Large intestine (tissue), 3 donors: ENCODE measurements at regions not wholly inside any gene's neighbourhood (a gene's known extent, or its start where the extent isn't known, plus 50 kb on each side); places are given as distances from the start of the nearest gene placed in this dataset.
A peak's percentile ranks its signal among the peaks of the same experiment; 100 is the strongest.

ENCODE experiments used
- DNase-seq, 2 donors: peaks; one replicate each; pipeline versions ENCODE4 v3.0.0 to v3.0.0-alpha.2; 2013
- H3K27ac ChIP-seq: one replicate; pipeline ENCODE4 v1.5.1; 2013; ENCODE audit warnings: low read length
- H3K27me3 ChIP-seq: 2 replicates; pipeline ENCODE4 v1.6.1; 2013; ENCODE audit warnings: low read length; ENCODE audit not compliant: control insufficient read depth, insufficient read depth
- H3K36me3 ChIP-seq: 2 replicates; pipeline ENCODE4 v1.6.1; 2013; ENCODE audit warnings: low read length; ENCODE audit not compliant: control insufficient read depth, insufficient read depth
- H3K4me1 ChIP-seq: one replicate; pipeline ENCODE4 v1.6.1; 2013; ENCODE audit warnings: low read length; ENCODE audit not compliant: control insufficient read depth, insufficient read depth
- H3K4me3 ChIP-seq: one replicate; pipeline ENCODE4 v1.5.1; 2013; ENCODE audit warnings: low read length
- H3K9me3 ChIP-seq: one replicate; pipeline ENCODE4 v1.6.1; 2013; ENCODE audit warnings: mild to moderate bottlenecking, low read depth, low read length, moderate library complexity; ENCODE audit not compliant: control insufficient read depth
- WGBS: methylation state at CpG from one replicate; pipeline ENCODE4 v1.1.5; 2013; ENCODE audit warnings: low lambda C conversion rate; ENCODE audit not compliant: insufficient coverage; 5-methylcytosine and 5-hydroxymethylcytosine counted together

DNA sequence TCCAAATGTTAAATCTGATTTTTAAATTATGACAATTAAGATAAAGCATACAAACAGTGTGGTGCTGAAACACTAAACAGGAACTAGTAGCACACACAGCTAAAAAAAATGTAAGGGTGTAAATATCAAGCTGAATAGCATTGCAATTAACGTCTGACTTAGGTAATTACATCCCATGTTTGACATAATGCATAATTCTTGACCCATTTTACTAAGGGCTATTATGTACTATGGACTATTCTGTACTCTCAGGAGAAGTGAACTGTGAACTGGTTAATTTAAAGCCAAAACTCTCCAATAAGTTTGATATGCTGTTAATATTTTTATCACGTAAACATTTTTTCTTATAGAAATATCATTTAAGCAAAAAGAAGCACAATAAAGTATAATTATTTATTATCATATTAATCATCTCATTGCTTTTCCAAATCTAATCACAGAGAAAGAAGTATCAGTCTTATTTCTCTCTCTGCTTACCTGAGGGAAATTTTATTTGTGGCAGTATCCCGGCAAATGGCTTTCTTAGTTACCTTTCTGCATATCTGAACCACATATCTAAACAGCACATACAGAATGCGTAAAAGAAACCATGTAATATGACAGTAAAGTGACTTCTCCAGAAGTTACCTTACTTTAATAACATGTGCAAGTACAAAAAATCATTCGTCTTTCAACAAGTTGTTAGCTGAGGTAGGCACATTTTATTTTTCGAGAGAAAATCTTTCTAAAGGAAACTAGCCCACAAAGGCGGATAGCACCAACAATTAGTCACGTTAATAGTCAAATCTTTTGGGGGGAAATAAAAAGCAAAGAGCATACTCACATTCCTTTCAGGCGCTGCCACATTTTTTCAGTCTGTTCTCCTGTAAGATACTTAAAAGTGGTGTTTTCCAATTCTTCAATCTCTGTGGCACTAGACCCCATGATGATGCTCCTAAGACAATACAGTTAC is 94.9 kb upstream of the PDE1A start:
- DNase-seq = no peak
- Histone ChIP-seq H3K9me3 (no peaks in the 10 kb centered on the region), H3K4me1 (no peaks in the 10 kb centered on the region), H3K27me3 (no peaks in the 10 kb centered on the region), H3K4me3 (no peak overlapping the region), H3K27ac (no peak overlapping the region), H3K36me3 (no peaks in the 10 kb centered on the region)
- 80% methylated on average over 3 of the region's 9 CpGs for WGBS

DNA sequence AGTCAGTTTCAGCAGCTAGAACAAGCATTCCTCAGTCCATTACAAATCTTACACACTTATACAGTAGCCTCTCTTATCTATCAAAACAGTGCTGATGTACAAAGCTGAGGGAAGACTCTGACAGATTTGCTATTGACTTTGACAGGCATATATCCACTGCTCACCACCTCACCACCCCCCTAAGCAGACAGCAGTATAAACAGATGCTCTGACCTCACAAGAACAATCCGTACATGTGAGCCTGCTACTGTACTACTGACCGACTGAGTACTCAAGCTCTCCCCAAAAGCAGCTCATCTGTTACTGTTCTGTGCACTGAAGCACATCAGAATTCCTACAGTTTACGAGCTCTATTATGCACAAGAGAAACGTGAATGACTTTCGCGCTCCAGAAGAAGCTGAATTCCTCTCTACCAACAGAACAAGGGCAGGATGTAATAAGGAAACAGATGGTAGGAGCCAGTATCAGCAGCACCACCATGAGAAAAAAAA is 95.6 kb upstream of the PDE1A start:
- Histone ChIP-seq H3K36me3 (no peaks in the 10 kb centered on the region), H3K4me3 (no peak overlapping the region), H3K4me1 (no peaks in the 10 kb centered on the region), H3K27ac (no peak overlapping the region), H3K27me3 (no peaks in the 10 kb centered on the region), H3K9me3 (no peaks in the 10 kb centered on the region)
- no CpG with 5 or more reads among the region's 6 CpGs for WGBS
- peak in 1 of 2 donors; percentile 8 for DNase-seq

DNA sequence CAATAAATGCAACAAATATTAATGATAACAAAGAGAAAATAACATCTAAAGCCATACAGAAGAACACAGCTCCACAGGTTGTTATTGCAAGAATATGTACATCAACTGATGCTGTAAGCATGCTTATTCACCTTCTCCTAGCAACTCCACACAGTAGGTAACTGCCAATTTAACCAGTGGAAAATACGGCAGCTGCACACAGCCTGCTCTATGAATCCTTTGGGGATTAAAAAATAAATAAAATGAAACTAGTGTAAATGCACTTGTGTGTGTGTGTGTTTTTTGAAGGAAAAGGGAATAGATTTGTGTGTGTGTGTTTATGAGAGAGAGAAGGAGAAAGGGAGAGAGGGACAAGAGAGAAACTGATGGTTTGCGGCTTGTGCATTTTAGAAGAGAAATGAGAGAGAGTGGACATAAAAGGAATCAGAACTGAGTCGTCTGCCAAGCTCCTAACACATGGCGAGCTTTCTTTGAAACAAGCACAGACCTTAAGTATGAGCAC is 96.2 kb upstream of the PDE1A start:
- Histone ChIP-seq H3K9me3 (no peaks in the 10 kb centered on the region), H3K4me1 (no peaks in the 10 kb centered on the region), H3K36me3 (no peaks in the 10 kb centered on the region), H3K27me3 (no peaks in the 10 kb centered on the region), H3K27ac (no peak overlapping the region), H3K4me3 (no peak overlapping the region)
- WGBS = 40% methylated on average over 1 of the region's 4 CpGs
- peak in 1 of 2 donors; percentile 8 for DNase-seq

DNA sequence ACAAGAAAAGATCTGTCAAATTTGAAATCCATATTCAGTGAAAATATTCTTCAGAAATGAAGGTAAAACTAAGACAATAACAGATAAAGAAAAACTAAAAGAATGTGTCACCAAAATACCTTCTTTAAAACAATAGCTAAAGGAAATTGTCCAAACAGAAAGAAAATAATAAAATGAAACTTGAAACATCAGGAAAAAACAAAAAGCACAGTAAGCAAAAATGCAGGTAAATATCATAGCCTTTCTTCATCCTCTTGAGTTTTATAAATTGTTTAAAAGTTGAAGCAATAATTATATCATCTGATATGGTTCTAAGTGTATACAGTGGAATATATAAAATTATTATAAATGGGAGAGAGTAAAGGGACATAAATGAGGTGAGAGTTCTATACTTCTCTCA is 103.8 kb upstream of the PDE1A start:
- H3K4me1 ChIP-seq = no peaks in the 10 kb centered on the region
- no peaks in the 10 kb centered on the region for H3K27me3 ChIP-seq
- DNase-seq = no peak
- no peaks in the 10 kb centered on the region for H3K36me3 ChIP-seq
- no peak overlapping the region for H3K4me3 ChIP-seq
- no peaks in the 10 kb centered on the region for H3K9me3 ChIP-seq
- no peak overlapping the region for H3K27ac ChIP-seq

DNA sequence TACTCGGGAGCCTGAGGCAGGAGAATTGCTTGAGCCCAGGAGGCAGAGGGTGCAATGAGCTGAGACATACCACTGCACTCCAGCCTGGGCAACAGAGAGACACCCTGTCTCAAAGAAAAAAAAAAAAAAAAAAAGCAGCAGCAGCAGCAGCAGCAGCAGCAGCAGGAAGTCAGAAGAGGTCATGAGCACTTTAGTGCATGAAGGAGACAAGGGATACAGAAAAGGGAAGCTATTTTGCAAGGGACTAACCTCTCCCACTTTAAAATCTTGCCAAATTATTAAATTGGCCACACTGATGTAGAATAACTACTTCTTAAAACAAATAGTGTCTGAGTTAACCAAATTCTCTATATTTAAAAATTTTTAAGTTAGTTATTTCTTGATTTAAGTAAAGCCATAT is 113.4 kb upstream of the PDE1A start:
- Histone ChIP-seq H3K4me3 (no peak overlapping the region), H3K36me3 (no peaks in the 10 kb centered on the region), H3K4me1 (no peaks in the 10 kb centered on the region), H3K9me3 (no peaks in the 10 kb centered on the region), H3K27ac (no peak overlapping the region), H3K27me3 (no peaks in the 10 kb centered on the region)
- WGBS = no CpG with 5 or more reads among the region's 1 CpG
- DNase-seq = no peak

DNA sequence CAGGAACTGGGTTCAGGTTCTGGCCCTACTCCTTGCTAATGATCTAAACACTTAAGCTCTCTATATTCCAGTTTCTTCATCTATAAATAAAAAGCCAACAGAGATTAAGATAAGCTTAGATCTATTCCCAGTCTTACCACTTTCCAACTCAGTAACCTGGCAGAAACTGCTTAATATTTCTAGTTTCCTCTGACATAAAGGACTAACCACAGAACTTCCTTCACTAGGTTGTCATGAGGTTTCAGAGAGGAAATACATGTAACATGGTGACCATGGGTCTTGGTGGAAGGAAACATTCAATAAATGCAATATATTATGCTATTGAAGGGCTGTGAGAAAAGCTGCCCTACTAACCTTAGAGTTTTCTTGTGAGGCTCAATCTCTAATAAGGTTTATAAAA is 114.4 kb upstream of the PDE1A start:
- no peaks in the 10 kb centered on the region for H3K9me3 ChIP-seq
- H3K27me3 ChIP-seq = no peaks in the 10 kb centered on the region
- H3K4me1 ChIP-seq = no peaks in the 10 kb centered on the region
- no peaks in the 10 kb centered on the region for H3K36me3 ChIP-seq
- no peak overlapping the region for H3K4me3 ChIP-seq
- DNase-seq = no peak
- no peak overlapping the region for H3K27ac ChIP-seq

DNA sequence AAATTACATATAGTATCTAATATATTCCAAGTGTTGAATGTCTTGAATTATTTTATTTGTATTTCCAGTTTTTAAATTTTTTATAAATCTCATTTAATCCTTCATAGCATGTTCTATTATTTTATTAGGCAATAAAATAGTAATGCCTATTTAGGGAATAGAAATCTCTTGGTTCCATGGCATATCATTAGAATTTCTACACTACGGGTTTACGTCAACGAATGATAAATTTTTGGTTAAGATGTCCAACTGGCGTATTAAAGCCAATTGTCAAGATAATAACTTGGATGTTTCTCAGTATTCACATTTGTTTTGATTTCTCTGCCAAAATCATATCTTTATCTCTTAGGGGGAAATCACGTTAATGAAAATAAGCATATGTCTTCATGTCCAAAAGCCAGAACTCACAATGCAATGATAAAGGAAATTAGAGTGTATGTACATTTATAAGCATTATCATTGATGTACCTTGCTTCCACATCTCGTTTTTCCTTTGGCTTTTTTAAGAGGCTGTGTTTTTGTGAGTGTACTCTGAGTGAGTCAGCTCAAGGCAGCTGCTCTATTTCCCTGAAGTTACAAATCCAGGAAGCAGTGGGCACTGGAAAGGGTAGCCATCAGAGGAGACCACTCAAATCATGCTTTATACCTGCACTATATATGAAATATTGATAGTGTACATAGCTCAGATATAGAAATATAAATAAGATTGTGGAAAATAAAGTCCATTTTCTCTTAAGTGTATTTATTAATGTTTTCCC is 115.8 kb upstream of the PDE1A start:
- no peaks in the 10 kb centered on the region for H3K27me3 ChIP-seq
- no peak overlapping the region for H3K4me3 ChIP-seq
- no peak overlapping the region for H3K27ac ChIP-seq
- no peak for DNase-seq
- H3K9me3 ChIP-seq = no peaks in the 10 kb centered on the region
- 100% methylated on average over 3 of the region's 6 CpGs for whole genome bisulfite sequencing
- no peaks in the 10 kb centered on the region for H3K4me1 ChIP-seq
- no peaks in the 10 kb centered on the region for H3K36me3 ChIP-seq

DNA sequence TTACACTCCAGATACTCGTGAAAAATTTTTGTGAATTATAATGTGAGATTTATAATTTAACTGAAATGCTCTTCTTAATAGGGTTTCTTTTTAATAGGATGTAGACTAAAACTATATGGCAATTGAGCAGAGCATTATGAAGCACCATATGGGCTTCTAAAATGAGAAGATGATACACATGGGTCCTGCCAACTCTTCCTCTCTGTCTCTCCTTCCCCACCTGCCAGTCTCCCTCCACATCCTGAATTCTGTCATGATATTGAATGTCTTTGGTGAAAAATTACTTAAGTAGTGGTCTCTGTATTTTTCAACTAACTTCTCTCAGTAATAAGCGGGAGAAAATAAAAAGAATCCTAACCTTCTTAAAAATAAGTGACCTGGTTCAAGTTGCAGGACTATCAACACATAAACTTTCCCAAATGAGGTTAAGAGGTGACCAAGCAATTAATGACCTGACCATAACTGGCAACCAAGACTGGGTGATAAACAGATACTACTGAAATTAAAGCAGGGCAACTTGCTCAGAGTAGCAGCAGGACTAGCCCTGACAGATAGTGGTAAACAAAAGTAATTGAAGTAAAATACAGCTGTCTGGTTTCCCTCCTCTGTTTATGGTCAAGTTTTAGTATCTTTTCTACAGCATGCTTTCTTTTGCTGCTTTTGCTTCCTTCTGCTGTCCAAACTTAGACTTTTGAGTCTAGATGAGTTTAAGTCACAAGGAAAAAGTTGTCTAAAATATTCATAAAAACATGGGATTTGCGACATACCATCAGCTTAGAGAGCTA is 117.1 kb upstream of the PDE1A start:
- H3K4me3 ChIP-seq = no peak overlapping the region
- no peaks in the 10 kb centered on the region for H3K36me3 ChIP-seq
- H3K9me3 ChIP-seq = no peaks in the 10 kb centered on the region
- H3K4me1 ChIP-seq = no peaks in the 10 kb centered on the region
- 90% methylated on average over 2 of the region's 3 CpGs for WGBS
- H3K27me3 ChIP-seq = no peaks in the 10 kb centered on the region
- no peak for DNase-seq
- no peak overlapping the region for H3K27ac ChIP-seq

DNA sequence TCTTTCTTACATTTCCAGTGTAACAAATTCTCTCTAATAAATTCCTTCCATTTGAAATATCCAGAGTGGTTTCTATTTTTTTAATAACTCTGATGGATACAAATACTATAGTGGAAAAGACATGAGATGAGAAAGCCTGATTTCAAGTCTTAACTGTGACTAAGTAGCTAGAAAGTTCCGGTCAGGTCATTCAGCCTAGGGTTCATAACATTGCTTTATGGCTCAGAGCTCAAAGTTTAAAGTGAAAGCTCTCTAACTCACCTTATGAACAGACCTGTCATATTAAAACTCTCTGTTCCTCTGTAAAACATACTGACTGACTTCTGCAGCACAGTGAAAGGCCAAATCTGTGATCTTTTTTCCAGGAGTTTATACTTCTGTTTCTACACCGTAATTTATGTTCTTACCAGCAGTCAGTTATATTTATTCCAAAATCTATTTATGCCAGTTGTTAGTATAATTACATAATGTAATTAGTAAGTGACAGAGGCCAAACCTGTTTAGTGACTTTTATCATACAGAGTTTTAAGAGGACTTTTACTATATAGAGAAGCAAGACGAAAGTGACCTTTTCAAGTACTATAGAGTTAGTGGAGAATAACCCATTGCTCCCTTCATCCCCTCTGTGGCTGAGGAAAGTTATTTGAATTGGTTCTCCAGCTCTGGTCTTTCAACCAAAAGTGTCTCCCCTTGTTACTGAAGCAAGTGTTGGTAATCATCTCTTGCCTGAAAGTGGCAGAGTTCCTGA is 118.8 kb upstream of the PDE1A start:
- WGBS = 100% methylated on average over 1 of the region's 3 CpGs
- Histone ChIP-seq H3K4me3 (no peak overlapping the region), H3K9me3 (no peaks in the 10 kb centered on the region), H3K36me3 (no peaks in the 10 kb centered on the region), H3K4me1 (no peaks in the 10 kb centered on the region), H3K27ac (no peak overlapping the region), H3K27me3 (no peaks in the 10 kb centered on the region)
- peak; percentile 34 to 72 for DNase-seq
